K562 (cell line): ENCODE measurements at regions not wholly inside any gene's neighbourhood (a gene's known extent, or its start where the extent isn't known, plus 50 kb on each side); places are given as distances from the start of the nearest gene placed in this dataset.

Experiments
- ATF7 ChIP-seq: fragments of 450-650 bp; IDR thresholded peaks from 2 replicates; pipeline ENCODE4 v1.7.1; 2014; ENCODE audit warnings: mild to moderate bottlenecking, moderate library complexity
- CBX5 ChIP-seq: IDR thresholded peaks from 2 replicates; pipeline ENCODE4 v1.6.1; 2014; ENCODE audit warnings: low read depth, borderline replicate concordance
- CEBPB ChIP-seq: fragments of 450-650 bp; IDR thresholded peaks from 2 replicates; pipeline ENCODE4 v1.6.1; 2016; ENCODE audit warnings: missing genetic modification characterization, missing compliant biosample characterization
- HCFC1 ChIP-seq: IDR thresholded peaks from 2 replicates; pipeline ENCODE4 v1.6.1; 2012; ENCODE audit warnings: low read depth, low read length, improper control_type of control experiment
- HDAC6 ChIP-seq: IDR thresholded peaks from 2 replicates; pipeline ENCODE4 v1.6.1; 2012; ENCODE audit warnings: low read depth, mild to moderate bottlenecking, control low read depth, inconsistent platforms, low read length, moderate library complexity
- JUN ChIP-seq, 2 experiments: sonication (generic) in 1 of 2; formaldehyde crosslinking in 1 of 2; IDR thresholded peaks; 2 replicates each; pipeline versions ENCODE4 v1.6.1 to v1.8.0; 2012 to 2022; ENCODE audit warnings: borderline replicate concordance in 2 of 2, mild to moderate bottlenecking in 2 of 2, improper control_type of control experiment in 1 of 2, low read depth in 1 of 2, low read length in 1 of 2, missing genetic modification reagents in 1 of 2
- NFIC ChIP-seq: fragments of 450-650 bp; IDR thresholded peaks from 2 replicates; pipeline ENCODE4 v1.6.1; 2017; ENCODE audit warnings: mild to moderate bottlenecking, inconsistent platforms
- NR0B1 ChIP-seq: fragments of 450-650 bp; IDR thresholded peaks from one replicate; pipeline ENCODE4 v1.6.1; 2018; ENCODE audit warnings: mild to moderate bottlenecking, moderate library complexity; ENCODE audit not compliant: partially characterized antibody
- RNF2 ChIP-seq: sonication (generic); IDR thresholded peaks from 2 replicates; pipeline ENCODE4 v1.6.1; 2016
- STAT6 ChIP-seq: sonication (generic); formaldehyde crosslinking; IDR thresholded peaks from 2 replicates; pipeline ENCODE4 v1.8.1; 2023; ENCODE audit warnings: mild to moderate bottlenecking, missing genetic modification reagents
- TFE3 ChIP-seq: fragments of 450-650 bp; formaldehyde crosslinking; IDR thresholded peaks from 2 replicates; pipeline ENCODE4 v1.4.0; 2020; ENCODE audit warnings: mild to moderate bottlenecking, mixed read lengths
- ZBTB17 ChIP-seq: fragments of 450-650 bp; formaldehyde crosslinking; IDR thresholded peaks from 2 replicates; pipeline ENCODE4 v1.4.0; 2020; ENCODE audit warnings: mild to moderate bottlenecking
- ZBTB40 ChIP-seq, 2 experiments: fragments of 450-650 bp in 1 of 2; sonication (generic) in 1 of 2; formaldehyde crosslinking in 1 of 2; IDR thresholded peaks; 2 replicates each; pipeline versions ENCODE4 v1.7.1 to v1.9.0; 2016 to 2022; ENCODE audit warnings: inconsistent platforms in 1 of 2, mild to moderate bottlenecking in 1 of 2, missing genetic modification reagents in 1 of 2
- ZFP30 ChIP-seq: fragments of 250-450 bp; sonication (Bioruptor Pico); IDR thresholded peaks from 2 replicates; pipeline ENCODE4 v1.8.0; 2022; ENCODE audit warnings: moderate library complexity, mild to moderate bottlenecking, inconsistent platforms, borderline replicate concordance

GRCh38 chr17:22221344-22221743 is 529.0 kb downstream of the KCNJ18 start (continued):
- TF ChIP-seq ZBTB40 (IDR thresholded peaks at IDR 0.05) (no peak), ZBTB40 (CRISPR knock-in tag; IDR thresholded peaks at IDR 0.05) (no peak), RNF2 (no peak), CBX5 (no peak), HCFC1 (no peak), ZBTB17 (CRISPR knock-in tag) (no peak), NFIC (peak; percentile 77), NR0B1 (no peak), ATF7 (peak; percentile 40; the same call in 1 of the 2 replicates), HDAC6 (no peak), CEBPB (tag) (no peak), STAT6 (CRISPR knock-in tag) (no peak), JUN (IDR thresholded peaks at IDR 0.05; ENCODE audit: borderline replicate concordance, low read depth, low read length) (no peak), JUN (CRISPR knock-in tag; IDR thresholded peaks at IDR 0.05; ENCODE audit: borderline replicate concordance) (no peak), ZFP30 (no peak), TFE3 (CRISPR knock-in tag) (0 out of 2 replicates have a peak, but pooled peaks have one; percentile 5)
